ENCODE measurements at regions not wholly inside any gene's neighbourhood (a gene's known extent, or its start where the extent isn't known, plus 50 kb on each side); places are given as distances from the start of the nearest gene placed in this dataset.

- TF ChIP-seq EP300 (IDR thresholded peaks at IDR 0.05), result no peak
- no peak for TF ChIP-seq CTCF (IDR thresholded peaks at IDR 0.05)
These were observed 407.2 kb upstream of the CCL2 start for GRCh38 chr17:33847900-33848299.
